Mucosa of descending colon (tissue), 3 donors: ENCODE measurements at regions not wholly inside any gene's neighbourhood (a gene's known extent, or its start where the extent isn't known, plus 50 kb on each side); places are given as distances from the start of the nearest gene placed in this dataset.

Experiments
- ATAC-seq: fragments of 200-7000 bp; cut with Tn5 transposase; one replicate; pipeline ENCODE4 v1.9.1; 2020; ENCODE audit warnings: mild to moderate bottlenecking, moderate library complexity
- DNase-seq, 3 donors: peaks; one replicate each; pipeline ENCODE4 v3.0.0-alpha.2; 2020
- H3K36me3 ChIP-seq: fragments of 200-600 bp; one replicate; pipeline ENCODE4 v1.8.0; 2021; ENCODE audit warnings: low read depth, mild to moderate bottlenecking
- H3K4me1 ChIP-seq: fragments of 200-600 bp; one replicate; pipeline ENCODE4 v1.8.0; 2021; ENCODE audit warnings: low read depth, mild to moderate bottlenecking
- H3K4me3 ChIP-seq: fragments of 200-600 bp; one replicate; pipeline ENCODE4 v1.8.0; 2021; ENCODE audit warnings: mild to moderate bottlenecking
- H3K9me3 ChIP-seq: fragments of 200-600 bp; one replicate; pipeline ENCODE4 v1.8.0; 2021; ENCODE audit warnings: mild to moderate bottlenecking
- intact Hi-C, 2 donors: fragments of 100-400 bp; cut with DNase I in 1 of 2; cut with micrococcal nuclease in 1 of 2; formaldehyde crosslinking; loops; one replicate each; pipeline versions ENCODE4 v1.11.0 to v1.11.1; 2022; cut with DNase I, micrococcal nuclease
- TF ChIP-seq, protein P1 (sequence below): fragments of 200-600 bp; IDR thresholded peaks from one replicate; pipeline ENCODE4 v1.8.0; 2022; ENCODE audit warnings: antibody characterized with exemption, mild to moderate bottlenecking
- donor health status: DM: no; HTN: no; CAD: no; lungs with moderate emphysema.
- donor health status: DM: no; HTN: no; CAD: no.
- donor health status: DM: no; HTN: yes; CAD: no.

DNA sequence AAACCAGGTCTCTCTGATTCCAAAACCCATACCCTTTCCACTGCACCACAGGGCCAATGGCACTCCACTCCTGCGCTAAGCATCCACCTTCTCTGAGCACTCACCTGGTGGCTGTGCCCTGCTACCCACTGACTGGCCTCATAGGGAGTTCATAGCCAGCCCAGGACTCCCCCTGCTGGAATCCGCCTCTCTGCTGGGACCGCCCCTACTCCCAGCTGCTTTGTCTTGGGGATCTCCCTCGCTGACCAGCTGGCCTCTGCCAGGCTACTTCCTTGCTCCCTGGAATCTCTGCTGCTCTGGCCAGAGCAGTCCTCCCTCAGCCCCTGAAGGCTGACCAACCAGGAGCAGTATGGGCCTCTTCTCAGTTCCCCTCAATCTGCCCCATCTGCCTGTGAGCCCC is 129.7 kb downstream of the FAXC start:
- TF ChIP-seq, protein P1, sequence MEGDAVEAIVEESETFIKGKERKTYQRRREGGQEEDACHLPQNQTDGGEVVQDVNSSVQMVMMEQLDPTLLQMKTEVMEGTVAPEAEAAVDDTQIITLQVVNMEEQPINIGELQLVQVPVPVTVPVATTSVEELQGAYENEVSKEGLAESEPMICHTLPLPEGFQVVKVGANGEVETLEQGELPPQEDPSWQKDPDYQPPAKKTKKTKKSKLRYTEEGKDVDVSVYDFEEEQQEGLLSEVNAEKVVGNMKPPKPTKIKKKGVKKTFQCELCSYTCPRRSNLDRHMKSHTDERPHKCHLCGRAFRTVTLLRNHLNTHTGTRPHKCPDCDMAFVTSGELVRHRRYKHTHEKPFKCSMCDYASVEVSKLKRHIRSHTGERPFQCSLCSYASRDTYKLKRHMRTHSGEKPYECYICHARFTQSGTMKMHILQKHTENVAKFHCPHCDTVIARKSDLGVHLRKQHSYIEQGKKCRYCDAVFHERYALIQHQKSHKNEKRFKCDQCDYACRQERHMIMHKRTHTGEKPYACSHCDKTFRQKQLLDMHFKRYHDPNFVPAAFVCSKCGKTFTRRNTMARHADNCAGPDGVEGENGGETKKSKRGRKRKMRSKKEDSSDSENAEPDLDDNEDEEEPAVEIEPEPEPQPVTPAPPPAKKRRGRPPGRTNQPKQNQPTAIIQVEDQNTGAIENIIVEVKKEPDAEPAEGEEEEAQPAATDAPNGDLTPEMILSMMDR: no peak
- DNase-seq: peak in 2 of 3 donors; percentile 4 to 18
- intact Hi-C loops: no loop called here
- Histone ChIP-seq H3K36me3 (no peaks in the 10 kb centered on the region), H3K9me3 (no peaks in the 10 kb centered on the region), H3K4me1 (no peaks in the 10 kb centered on the region), H3K4me3 (no peak overlapping the region)
- peak; percentile 67 for ATAC-seq

DNA sequence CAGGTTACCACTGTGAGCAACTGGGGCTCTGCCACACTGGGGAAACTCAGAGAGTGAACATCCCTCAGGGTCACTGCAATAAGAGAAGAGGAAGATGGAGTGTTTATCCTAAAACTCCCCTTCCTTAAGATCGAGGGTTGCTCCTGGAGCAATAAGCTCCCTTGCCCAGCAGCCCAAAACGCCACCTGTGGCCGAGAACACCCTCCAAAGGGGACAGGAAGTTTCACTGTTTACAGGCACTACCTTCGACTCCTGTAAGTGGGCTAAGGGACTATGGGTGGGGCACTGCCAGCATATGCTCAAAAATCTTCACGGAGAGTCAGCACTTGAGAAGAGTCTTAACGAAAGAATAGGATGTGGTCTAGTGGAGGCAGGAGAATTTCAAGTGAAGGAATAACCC is 132.5 kb downstream of the FAXC start:
- no peaks in the 10 kb centered on the region for H3K4me1 ChIP-seq
- intact Hi-C loops: no loop called here
- no peaks in the 10 kb centered on the region for H3K9me3 ChIP-seq
- TF ChIP-seq, protein P1: no peak
- H3K4me3 ChIP-seq: no peak overlapping the region
- no peaks in the 10 kb centered on the region for H3K36me3 ChIP-seq
- no peak for DNase-seq
- no peak for ATAC-seq

DNA sequence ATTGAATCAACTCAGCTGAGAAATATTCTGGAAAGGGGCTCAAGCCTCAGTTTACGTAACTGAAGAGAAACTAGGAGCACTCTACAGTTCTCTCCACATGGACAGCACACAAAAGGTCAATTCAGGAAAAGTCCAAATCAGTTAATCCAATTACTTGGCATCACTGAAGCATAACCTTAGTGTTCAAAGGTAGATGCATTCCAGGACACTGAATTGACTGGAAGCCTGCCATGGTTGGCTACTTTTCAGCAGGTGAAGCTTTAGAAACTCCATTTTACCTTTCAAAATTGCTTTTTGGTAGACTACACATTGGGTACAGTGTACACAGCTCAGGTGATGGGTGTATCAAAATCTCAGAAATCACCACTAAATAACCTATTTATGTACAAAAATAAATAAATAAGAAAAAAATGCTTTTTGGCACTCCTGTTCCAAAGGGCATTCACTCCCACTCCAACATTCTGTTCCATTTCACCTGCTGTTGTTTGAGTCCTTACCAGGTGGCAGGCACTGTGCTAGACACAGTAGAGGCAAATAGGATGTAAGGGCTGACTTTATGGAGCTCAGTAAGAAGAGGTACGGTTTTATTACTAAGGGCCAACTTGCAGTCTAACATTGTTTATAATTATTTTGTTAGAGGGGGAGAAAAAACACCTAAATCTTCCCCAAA is 153.4 kb downstream of the FAXC start:
- DNase-seq: no peak
- intact Hi-C loops: no loop called here
- TF ChIP-seq, protein P1: no peak
- Histone ChIP-seq H3K9me3 (no peaks in the 10 kb centered on the region), H3K4me1 (no peaks in the 10 kb centered on the region), H3K36me3 (no peaks in the 10 kb centered on the region), H3K4me3 (no peak overlapping the region)
- no peak for ATAC-seq

DNA sequence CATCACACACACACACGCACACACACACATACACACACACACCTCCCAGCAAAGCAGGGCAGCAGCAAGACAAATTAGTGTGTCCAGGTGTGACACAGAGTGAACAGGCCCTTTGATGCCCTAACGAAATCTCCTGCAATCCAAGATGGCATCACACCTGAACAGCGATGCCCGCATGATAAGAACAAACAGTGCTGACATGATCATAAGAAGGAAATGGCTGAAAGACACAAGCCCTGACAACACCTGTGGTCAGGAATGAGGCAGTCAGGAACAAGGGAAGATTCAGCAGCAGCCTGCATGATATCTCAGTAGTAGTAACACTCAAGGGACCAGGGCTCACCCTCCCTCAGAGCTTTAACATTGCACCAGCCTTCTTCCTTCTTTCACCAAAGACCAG is 156.9 kb downstream of the FAXC start:
- intact Hi-C loops: no loop called here
- TF ChIP-seq, protein P1: no peak
- H3K4me1 ChIP-seq: no peaks in the 10 kb centered on the region
- no peak overlapping the region for H3K4me3 ChIP-seq
- ATAC-seq: no peak
- no peak for DNase-seq
- no peaks in the 10 kb centered on the region for H3K36me3 ChIP-seq
- no peaks in the 10 kb centered on the region for H3K9me3 ChIP-seq

DNA sequence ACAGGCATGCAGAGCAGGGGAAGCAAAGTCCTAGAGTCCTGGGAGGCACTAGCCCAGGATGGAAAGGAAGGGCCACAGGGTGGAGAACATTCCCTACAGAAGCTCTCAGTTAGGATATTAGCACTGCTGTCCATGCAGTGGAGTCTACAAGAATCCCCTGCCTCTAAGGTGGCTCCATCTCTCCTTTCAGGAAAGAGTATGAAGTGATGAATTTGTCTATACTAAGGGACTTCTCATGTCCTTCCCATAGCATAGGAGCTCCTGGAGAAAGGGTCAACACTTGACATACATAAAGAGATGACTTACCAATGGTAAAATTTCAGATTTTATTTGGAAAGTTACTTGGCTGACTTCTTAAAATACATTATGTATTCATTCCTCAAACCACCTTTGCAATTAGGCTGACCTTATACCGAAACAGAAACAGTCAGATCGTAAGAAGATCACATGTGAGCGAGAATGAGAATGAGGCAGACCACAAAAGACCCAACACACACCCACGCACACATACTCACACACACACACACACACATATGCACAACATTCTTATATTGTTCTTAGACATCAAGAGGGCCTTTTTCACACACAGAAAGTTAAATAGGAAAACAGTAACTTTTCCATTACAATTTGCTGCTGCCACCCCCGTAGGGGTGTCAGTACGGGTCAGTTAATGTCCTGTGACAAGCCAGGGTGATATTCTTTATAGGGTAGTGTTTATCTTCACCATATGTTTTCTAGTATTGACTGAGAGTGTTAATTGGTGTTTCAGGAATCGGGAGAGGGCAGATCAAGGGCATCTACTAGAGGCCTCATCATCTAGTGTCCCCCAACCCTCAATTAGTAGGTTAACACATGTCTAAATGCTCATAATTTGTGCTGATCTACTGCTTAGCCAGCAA is 159.4 kb downstream of the FAXC start:
- ATAC-seq (no peak), DNase-seq (no peak)

More for the DNA sequence above, 159.4 kb downstream of the FAXC start:
- intact Hi-C loops: no loop called here
- H3K4me3 ChIP-seq: no peak overlapping the region
- H3K4me1 ChIP-seq: no peaks in the 10 kb centered on the region
- TF ChIP-seq, protein P1: no peak
- no peaks in the 10 kb centered on the region for H3K36me3 ChIP-seq
- H3K9me3 ChIP-seq: no peaks in the 10 kb centered on the region
